Epithelial cell of esophagus (primary cell): ENCODE measurements at regions not wholly inside any gene's neighbourhood (a gene's known extent, or its start where the extent isn't known, plus 50 kb on each side); places are given as distances from the start of the nearest gene placed in this dataset.

Source experiments
- DNase-seq: peaks from one replicate; pipeline ENCODE4 v3.0.0; 2010; ENCODE audit warnings: low read depth
- H3K4me3 ChIP-seq: 2 replicates; pipeline ENCODE4 v1.5.1; 2011; ENCODE audit warnings: mild to moderate bottlenecking, low read length, control low read depth
- TF ChIP-seq, protein P1 (sequence below): IDR thresholded peaks from 2 replicates; pipeline ENCODE4 v1.5.1; 2011; ENCODE audit warnings: low read depth, mild to moderate bottlenecking, low read length, control low read depth, inconsistent platforms; ENCODE audit not compliant: insufficient read depth; ENCODE audit errors: missing control alignments

DNA sequence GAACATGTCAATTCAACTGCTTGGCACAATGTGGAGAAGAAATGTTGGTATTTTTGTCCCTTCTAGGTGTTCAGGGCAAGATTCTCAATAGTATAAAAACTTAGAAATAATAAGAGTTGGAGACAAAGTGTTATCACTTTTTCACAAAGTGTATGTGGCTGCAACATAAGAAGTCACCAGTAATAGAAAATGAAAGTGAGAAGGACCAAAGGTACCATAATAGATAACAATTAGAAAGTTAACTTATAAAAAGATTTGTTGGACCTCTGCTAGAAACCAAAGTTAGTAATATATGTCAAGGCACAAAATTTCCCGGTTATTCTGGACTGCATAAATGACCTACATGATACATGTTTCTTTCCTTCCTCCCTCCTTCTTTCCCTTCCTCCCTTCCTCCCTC lies 1535.3 kb downstream of the EFNA5 start:
- no peak overlapping the region for H3K4me3 ChIP-seq
- TF ChIP-seq, protein P1, sequence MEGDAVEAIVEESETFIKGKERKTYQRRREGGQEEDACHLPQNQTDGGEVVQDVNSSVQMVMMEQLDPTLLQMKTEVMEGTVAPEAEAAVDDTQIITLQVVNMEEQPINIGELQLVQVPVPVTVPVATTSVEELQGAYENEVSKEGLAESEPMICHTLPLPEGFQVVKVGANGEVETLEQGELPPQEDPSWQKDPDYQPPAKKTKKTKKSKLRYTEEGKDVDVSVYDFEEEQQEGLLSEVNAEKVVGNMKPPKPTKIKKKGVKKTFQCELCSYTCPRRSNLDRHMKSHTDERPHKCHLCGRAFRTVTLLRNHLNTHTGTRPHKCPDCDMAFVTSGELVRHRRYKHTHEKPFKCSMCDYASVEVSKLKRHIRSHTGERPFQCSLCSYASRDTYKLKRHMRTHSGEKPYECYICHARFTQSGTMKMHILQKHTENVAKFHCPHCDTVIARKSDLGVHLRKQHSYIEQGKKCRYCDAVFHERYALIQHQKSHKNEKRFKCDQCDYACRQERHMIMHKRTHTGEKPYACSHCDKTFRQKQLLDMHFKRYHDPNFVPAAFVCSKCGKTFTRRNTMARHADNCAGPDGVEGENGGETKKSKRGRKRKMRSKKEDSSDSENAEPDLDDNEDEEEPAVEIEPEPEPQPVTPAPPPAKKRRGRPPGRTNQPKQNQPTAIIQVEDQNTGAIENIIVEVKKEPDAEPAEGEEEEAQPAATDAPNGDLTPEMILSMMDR: no peak
- DNase-seq: no peak

DNA sequence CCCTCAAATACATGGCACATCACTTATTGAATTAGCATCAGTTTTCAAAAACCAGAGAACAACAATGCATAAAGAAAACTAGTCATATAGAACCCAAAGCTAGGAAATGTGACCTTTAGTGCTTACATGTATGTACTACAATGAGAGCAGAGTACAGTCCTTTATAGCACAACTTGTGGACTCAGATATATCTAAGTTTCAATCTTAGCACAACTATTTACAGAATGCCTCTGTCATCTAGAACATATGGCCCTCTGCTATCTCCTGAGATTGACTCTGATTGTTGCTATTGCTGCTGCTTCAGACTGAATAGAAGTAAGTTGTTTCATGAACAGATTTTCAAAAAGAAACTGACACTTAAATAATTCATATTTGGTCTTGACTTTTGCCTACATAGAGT lies 1536.2 kb downstream of the EFNA5 start:
- no peak overlapping the region for H3K4me3 ChIP-seq
- TF ChIP-seq, protein P1: no peak

DNA sequence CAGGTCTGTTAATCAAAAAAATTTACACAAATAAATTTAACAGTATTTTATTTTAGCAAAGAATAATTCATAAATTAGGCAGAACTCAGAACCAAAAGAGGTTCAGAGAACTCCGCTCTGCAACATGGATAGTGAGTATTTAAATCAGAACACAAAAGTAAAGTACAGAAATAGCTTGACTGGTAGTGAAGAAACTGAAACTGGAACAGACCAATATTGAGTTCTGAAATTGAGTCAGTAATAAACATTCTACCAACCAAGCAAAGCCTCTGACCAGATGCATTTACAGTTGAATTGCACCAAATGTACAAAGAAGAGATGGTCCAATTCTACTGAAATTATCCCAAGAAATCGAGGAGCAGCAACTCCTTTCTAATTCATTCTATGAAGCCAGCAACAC lies 1542.8 kb downstream of the EFNA5 start:
- no peak for DNase-seq
- no peak overlapping the region for H3K4me3 ChIP-seq
- TF ChIP-seq, protein P1: no peak

More for the DNA sequence above, 1536.2 kb downstream of the EFNA5 start:
- no peak for DNase-seq

DNA sequence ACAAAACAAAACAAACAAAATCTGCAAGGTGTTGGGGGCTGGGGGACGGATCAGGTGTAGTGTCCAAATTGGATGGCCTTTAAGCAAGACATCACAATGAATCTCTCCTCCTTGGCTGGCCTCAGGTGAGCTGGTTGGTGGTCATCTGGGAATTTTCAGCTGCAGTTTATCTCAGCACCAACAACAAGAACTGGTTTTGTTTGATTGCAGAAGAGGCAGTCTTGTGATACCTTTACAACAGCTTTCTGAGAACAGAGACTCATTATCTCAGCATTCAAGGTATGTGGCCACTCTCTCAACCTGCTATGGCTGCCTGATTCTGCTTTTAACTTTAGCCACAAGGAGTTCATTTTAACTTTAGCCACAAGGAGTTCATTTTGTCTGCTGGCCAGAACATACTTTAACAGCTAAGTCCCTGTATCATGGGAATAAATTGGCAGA lies 1543.4 kb downstream of the EFNA5 start:
- peak; percentile 48 for DNase-seq
- H3K4me3 ChIP-seq: no peak overlapping the region
- TF ChIP-seq, protein P1: no peak

DNA sequence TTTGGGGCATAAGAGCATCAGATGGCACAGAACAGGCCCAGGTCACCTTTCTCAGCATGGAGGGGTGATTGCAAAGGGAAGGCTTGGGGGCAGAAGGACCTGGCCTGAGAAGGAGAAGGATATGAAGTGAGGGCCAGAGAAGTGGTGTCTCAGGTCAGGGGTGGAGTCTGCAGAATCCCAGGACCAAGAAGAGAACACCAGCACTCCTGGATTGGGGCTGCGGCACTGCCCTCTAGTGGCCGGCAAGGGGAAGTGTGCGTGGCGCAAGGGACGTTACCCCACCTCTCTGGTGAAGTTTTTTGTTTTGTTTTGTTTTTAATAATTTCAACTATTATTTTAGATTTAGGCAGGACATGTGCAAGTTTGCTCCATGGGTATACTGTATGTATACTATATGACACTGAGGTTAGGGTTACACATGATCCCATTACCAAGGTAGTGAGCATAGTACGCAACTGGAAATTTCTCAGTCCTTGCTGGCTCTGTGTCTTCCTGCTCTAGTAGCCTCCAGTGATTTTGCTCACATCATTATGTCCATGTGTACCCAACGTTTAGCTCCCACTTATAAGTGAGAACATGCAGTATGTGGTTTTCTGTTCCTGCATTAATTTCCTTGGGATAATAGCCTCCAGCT lies 1548.6 kb downstream of the EFNA5 start:
- no peak overlapping the region for H3K4me3 ChIP-seq
- peak; percentile 44 for DNase-seq
- TF ChIP-seq, protein P1: peak; percentile 98

DNA sequence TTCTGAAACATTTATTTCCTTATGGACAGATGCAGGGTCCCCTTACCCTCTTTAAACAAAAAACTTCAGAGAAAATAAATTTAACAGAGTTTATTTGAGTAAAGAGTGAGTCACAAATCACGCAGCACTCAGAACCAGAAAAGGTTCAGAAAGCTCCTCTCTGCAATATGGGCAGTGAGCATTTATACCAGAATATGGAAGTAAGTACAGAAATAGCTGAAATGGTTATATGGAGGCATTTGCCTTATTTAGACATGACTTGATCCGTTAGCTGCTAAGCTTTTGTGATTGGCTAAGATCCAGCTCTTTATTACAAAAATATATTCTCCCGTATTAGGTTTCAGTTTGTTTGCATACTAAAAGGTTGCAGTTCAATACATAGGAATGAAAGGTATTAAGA lies 1554.1 kb downstream of the EFNA5 start:
- DNase-seq: no peak
- TF ChIP-seq, protein P1: no peak
- H3K4me3 ChIP-seq: no peak overlapping the region

DNA sequence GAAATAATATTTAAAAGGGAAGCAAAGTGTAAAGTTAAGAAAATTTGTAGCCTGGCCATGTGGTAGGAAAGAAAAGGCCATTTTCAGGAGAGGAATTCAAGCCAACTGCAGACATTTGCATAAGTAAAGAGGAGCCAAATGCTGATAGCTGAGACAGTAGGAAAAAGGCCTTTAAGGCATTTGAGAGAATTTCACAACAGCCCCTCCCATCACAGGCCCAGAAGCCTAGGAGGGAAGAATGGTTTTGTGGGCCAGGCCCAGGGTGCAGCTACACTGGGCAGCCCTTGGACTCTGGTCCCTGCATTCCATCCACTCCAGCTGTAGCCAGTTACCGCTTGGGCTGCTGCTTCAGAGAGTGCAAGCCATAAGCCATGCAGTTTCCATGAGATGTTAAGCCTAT lies 1556.8 kb downstream of the EFNA5 start:
- no peak overlapping the region for H3K4me3 ChIP-seq
- TF ChIP-seq, protein P1: no peak
- DNase-seq: no peak
